Caco-2 (cell line): ENCODE measurements at regions not wholly inside any gene's neighbourhood (a gene's known extent, or its start where the extent isn't known, plus 50 kb on each side); places are given as distances from the start of the nearest gene placed in this dataset.

ENCODE experiments used
- BruUV-seq: library from RNA; stranded (reverse); fragments of 400-500 nt; replicated peaks from 2 replicates; lab custom pipeline; 2021; lab: Mats Ljungman, UMichigan
- CTCF ChIA-PET: fragments of 300-600 bp; sonication (Branson Sonifier 250); formaldehyde crosslinking; loops from one replicate; lab custom pipeline; 2022; ENCODE audit warnings: antibody characterized with exemption; lab: Charles Lee
- POLR2A ChIA-PET: fragments of 300-600 bp; sonication (Branson Sonifier 250); formaldehyde crosslinking; loops from one replicate; lab custom pipeline; 2022; ENCODE audit warnings: antibody characterized with exemption; lab: Charles Lee
- DNase-seq, 2 experiments: peaks; one replicate each; pipeline versions ENCODE4 v3.0.0 to v3.0.0-alpha.2; 2020 to 2022
- H3K27me3 ChIP-seq: replicated peaks from 2 replicates; pipeline ENCODE4 v1.6.0; 2011; ENCODE audit warnings: low read length; ENCODE audit not compliant: control insufficient read depth, insufficient read depth
- H3K36me3 ChIP-seq: 2 replicates; pipeline ENCODE4 v1.5.1; 2011; ENCODE audit warnings: low read length; ENCODE audit not compliant: control insufficient read depth, insufficient read depth
- H3K4me1 ChIP-seq: fragments of 250-450 bp; sonication (Bioruptor Pico); 2 replicates; pipeline ENCODE4 v1.5.1; 2020; ENCODE audit warnings: mild to moderate bottlenecking
- H3K4me3 ChIP-seq: 2 replicates; pipeline ENCODE4 v1.5.1; 2011; ENCODE audit warnings: low read depth, mild to moderate bottlenecking, control low read depth, low read length
- H3K9me3 ChIP-seq: fragments of 250-450 bp; sonication (Bioruptor Pico); 2 replicates; pipeline ENCODE4 v1.5.1; 2020; ENCODE audit warnings: mild to moderate bottlenecking, moderate library complexity
- H3K27ac Mint-ChIP-seq: one replicate; pipeline ENCODE4 v1.8.0; 2022; ENCODE audit warnings: mixed read lengths; ENCODE audit not compliant: unreplicated experiment
- H3K27me3 Mint-ChIP-seq: one replicate; pipeline ENCODE4 v1.8.0; 2022; ENCODE audit warnings: mixed read lengths; ENCODE audit not compliant: insufficient read depth, unreplicated experiment
- H3K36me3 Mint-ChIP-seq: one replicate; pipeline ENCODE4 v1.8.0; 2022; ENCODE audit warnings: mild to moderate bottlenecking, mixed read lengths; ENCODE audit not compliant: insufficient read depth, unreplicated experiment
- H3K4me1 Mint-ChIP-seq: one replicate; pipeline ENCODE4 v1.8.0; 2022; ENCODE audit warnings: low read depth, mixed read lengths; ENCODE audit not compliant: unreplicated experiment
- H3K4me3 Mint-ChIP-seq: one replicate; pipeline ENCODE4 v1.8.0; 2022; ENCODE audit warnings: mild to moderate bottlenecking, moderate library complexity, mixed read lengths; ENCODE audit not compliant: unreplicated experiment
- H3K9me3 Mint-ChIP-seq: one replicate; pipeline ENCODE4 v1.8.0; 2022; ENCODE audit warnings: mixed read lengths; ENCODE audit not compliant: unreplicated experiment
- CTCF ChIP-seq, 2 experiments: fragments of 200-600 bp in 1 of 2; IDR thresholded peaks; 1 replicate in 1 of 2; 2 replicates in 1 of 2; pipeline versions ENCODE4 v1.5.1 to v1.8.0; 2011 to 2022; ENCODE audit warnings: antibody characterized with exemption in 1 of 2, control low read depth in 1 of 2, inconsistent platforms in 1 of 2, low read depth in 1 of 2, low read length in 1 of 2, mild to moderate bottlenecking in 1 of 2, moderate library complexity in 1 of 2; ENCODE audit not compliant: insufficient read depth in 1 of 2, severe bottlenecking in 1 of 2, unreplicated experiment in 1 of 2
- intact Hi-C: fragments of 100-400 bp; cut with micrococcal nuclease; formaldehyde crosslinking; loops from one replicate; pipeline ENCODE4 v1.10.0; 2022; ENCODE audit not compliant: unreplicated experiment

GRCh38 chr3:18233987-18234716, 191.0 kb downstream of the SATB1 start:
- intact Hi-C loops = no loop called here
- no peak for DNase-seq
- POLR2A ChIA-PET = no interaction called here
- no peaks in the 10 kb centered on the region for H3K9me3 Mint-ChIP-seq
- H3K4me3 ChIP-seq = no peak overlapping the region
- no peaks in the 10 kb centered on the region for H3K36me3 ChIP-seq
- no peaks in the 10 kb centered on the region for H3K9me3 ChIP-seq
- TF ChIP-seq CTCF (IDR thresholded peaks at IDR 0.05; ENCODE audit: insufficient read depth in 1 of 2, low read depth in 1 of 2, low read length in 1 of 2, severe bottlenecking in 1 of 2, unreplicated experiment in 1 of 2) = no peak
- peaks cover 3% of the 10 kb centered on the region for H3K27me3 Mint-ChIP-seq
- no peak overlapping the region for H3K4me3 Mint-ChIP-seq
- H3K27me3 ChIP-seq = no peaks in the 10 kb centered on the region
- no TSS peak for BruUV-seq
- no peaks in the 10 kb centered on the region for H3K36me3 Mint-ChIP-seq
- peaks cover 9% of the 10 kb centered on the region for H3K4me1 Mint-ChIP-seq
- no peak overlapping the region for H3K27ac Mint-ChIP-seq
- no peaks in the 10 kb centered on the region for H3K4me1 ChIP-seq
- CTCF ChIA-PET = interaction anchor here (0.6 kb wide), 1 partner anchor 260 kb away, joined by 3 read pairs; no protein-coding TSS in a partner anchor

DNA sequence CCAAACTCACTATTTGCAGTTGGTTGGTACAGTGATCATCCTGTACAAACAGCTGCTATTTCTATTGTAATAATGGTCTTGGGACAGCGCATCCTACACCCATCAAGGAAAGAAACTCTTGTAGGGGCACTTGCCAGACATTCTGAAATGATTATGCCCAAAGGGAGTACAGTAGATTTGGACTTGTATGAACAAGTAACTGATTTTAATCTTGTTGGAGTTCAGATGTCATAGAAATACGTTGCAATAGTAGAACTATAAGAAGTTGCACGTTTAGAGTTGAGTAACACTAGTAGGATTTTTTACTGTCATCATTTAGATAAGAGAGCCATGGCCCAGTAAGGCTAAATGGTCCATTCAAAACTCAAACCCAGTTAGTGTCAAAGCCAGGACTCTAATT, 192.8 kb downstream of the SATB1 start:
- peaks cover 9% of the 10 kb centered on the region for H3K4me1 Mint-ChIP-seq
- POLR2A ChIA-PET = no interaction called here

GRCh38 chr3:18228060-18228459, 197.1 kb downstream of the SATB1 start:
- Mint-ChIP-seq H3K36me3 (no peaks in the 10 kb centered on the region), H3K4me1 (no peaks in the 10 kb centered on the region)

More for the DNA sequence above, 192.8 kb downstream of the SATB1 start:
- Mint-ChIP-seq H3K27me3 (peaks cover 3% of the 10 kb centered on the region), H3K27ac (no peak overlapping the region), H3K36me3 (no peaks in the 10 kb centered on the region), H3K9me3 (no peaks in the 10 kb centered on the region), H3K4me3 (no peak overlapping the region)
- Histone ChIP-seq H3K4me3 (no peak overlapping the region), H3K27me3 (no peaks in the 10 kb centered on the region), H3K4me1 (no peaks in the 10 kb centered on the region), H3K9me3 (no peaks in the 10 kb centered on the region), H3K36me3 (no peaks in the 10 kb centered on the region)
- no peak for TF ChIP-seq CTCF (IDR thresholded peaks at IDR 0.05; ENCODE audit: insufficient read depth in 1 of 2, low read depth in 1 of 2, low read length in 1 of 2, severe bottlenecking in 1 of 2, unreplicated experiment in 1 of 2)
- CTCF ChIA-PET = no interaction called here
- intact Hi-C loops = no loop called here
- no TSS peak for BruUV-seq
- DNase-seq = no peak

More at GRCh38 chr3:18228060-18228459, 197.1 kb downstream of the SATB1 start:
- H3K36me3 ChIP-seq = no peaks in the 10 kb centered on the region
- DNase-seq = no peak
- POLR2A ChIA-PET = no interaction called here
- H3K9me3 ChIP-seq = no peaks in the 10 kb centered on the region
- H3K27me3 Mint-ChIP-seq = no peaks in the 10 kb centered on the region
- no peak overlapping the region for H3K4me3 ChIP-seq
- no peaks in the 10 kb centered on the region for H3K27me3 ChIP-seq
- CTCF ChIA-PET = no interaction called here
- TF ChIP-seq CTCF (IDR thresholded peaks at IDR 0.05; ENCODE audit: insufficient read depth in 1 of 2, low read depth in 1 of 2, low read length in 1 of 2, severe bottlenecking in 1 of 2, unreplicated experiment in 1 of 2) = no peak
- H3K4me1 ChIP-seq = no peaks in the 10 kb centered on the region
- H3K9me3 Mint-ChIP-seq = no peaks in the 10 kb centered on the region
- H3K4me3 Mint-ChIP-seq = no peak overlapping the region
- intact Hi-C loops = no loop called here
- no peak overlapping the region for H3K27ac Mint-ChIP-seq
- BruUV-seq = no TSS peak
